Thyroid gland (tissue), 4 donors: ENCODE measurements at regions not wholly inside any gene's neighbourhood (a gene's known extent, or its start where the extent isn't known, plus 50 kb on each side); places are given as distances from the start of the nearest gene placed in this dataset.

Experiments
- POLR2A ChIP-seq, 2 donors: fragments of 450-650 bp; IDR thresholded peaks; one replicate each; pipeline ENCODE4 v1.6.1; 2017; ENCODE audit warnings: antibody characterized with exemption in 2 of 2, mild to moderate bottlenecking in 2 of 2, moderate library complexity in 1 of 2
- TF ChIP-seq, protein P1 (sequence below), 6 experiments: fragments of 200-600 bp in 3 of 6; fragments of 450-650 bp in 3 of 6; sonication (generic) in 3 of 6; IDR thresholded peaks; one replicate each; pipeline ENCODE4 v1.5.1; 2016 to 2019; ENCODE audit warnings: antibody characterized with exemption in 6 of 6, mild to moderate bottlenecking in 2 of 6, inconsistent platforms in 1 of 6, moderate library complexity in 1 of 6

GRCh38 chr18:64365106-64365505 is 216.2 kb upstream of the LINC00305 start:
- TF ChIP-seq, protein P1, sequence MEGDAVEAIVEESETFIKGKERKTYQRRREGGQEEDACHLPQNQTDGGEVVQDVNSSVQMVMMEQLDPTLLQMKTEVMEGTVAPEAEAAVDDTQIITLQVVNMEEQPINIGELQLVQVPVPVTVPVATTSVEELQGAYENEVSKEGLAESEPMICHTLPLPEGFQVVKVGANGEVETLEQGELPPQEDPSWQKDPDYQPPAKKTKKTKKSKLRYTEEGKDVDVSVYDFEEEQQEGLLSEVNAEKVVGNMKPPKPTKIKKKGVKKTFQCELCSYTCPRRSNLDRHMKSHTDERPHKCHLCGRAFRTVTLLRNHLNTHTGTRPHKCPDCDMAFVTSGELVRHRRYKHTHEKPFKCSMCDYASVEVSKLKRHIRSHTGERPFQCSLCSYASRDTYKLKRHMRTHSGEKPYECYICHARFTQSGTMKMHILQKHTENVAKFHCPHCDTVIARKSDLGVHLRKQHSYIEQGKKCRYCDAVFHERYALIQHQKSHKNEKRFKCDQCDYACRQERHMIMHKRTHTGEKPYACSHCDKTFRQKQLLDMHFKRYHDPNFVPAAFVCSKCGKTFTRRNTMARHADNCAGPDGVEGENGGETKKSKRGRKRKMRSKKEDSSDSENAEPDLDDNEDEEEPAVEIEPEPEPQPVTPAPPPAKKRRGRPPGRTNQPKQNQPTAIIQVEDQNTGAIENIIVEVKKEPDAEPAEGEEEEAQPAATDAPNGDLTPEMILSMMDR (IDR thresholded peaks at IDR 0.05): no peak
- TF ChIP-seq POLR2A (IDR thresholded peaks at IDR 0.05): no peak
